HG03457 (cell line): ENCODE measurements at regions not wholly inside any gene's neighbourhood (a gene's known extent, or its start where the extent isn't known, plus 50 kb on each side); places are given as distances from the start of the nearest gene placed in this dataset.
"Not testable (repeated sequence)": the region's sequence is repeated elsewhere in the genome, so short reads cannot be mapped to it uniquely, and the experiment has no call there.

Experiments used
- ATAC-seq: cut with Tn5 transposase; IDR thresholded peaks from one replicate; pipeline ENCODE4 v1.9.1; 2021; ENCODE audit warnings: moderate number of reproducible peaks; ENCODE audit not compliant: unreplicated experiment

GRCh38 chr12:25384038-25384892, 133.5 kb upstream of the KRAS start:
- ATAC-seq = no peak

- ATAC-seq = no peak
Observed at GRCh38 chr12:25382311-25383106, 131.8 kb upstream of the KRAS start.

GRCh38 chr12:25377469-25378177, 126.9 kb upstream of the KRAS start:
- no peak for ATAC-seq

- ATAC-seq = no peak
Observed at GRCh38 chr12:25376985-25377384, 126.3 kb upstream of the KRAS start.

- no peak for ATAC-seq
Observed at GRCh38 chr12:25376407-25376806, 125.7 kb upstream of the KRAS start.

GRCh38 chr12:25372969-25373817, 122.5 kb upstream of the KRAS start:
- ATAC-seq = no peak

- ATAC-seq = no peak
Observed at GRCh38 chr12:25372002-25372401, 121.3 kb upstream of the KRAS start.

GRCh38 chr12:25368557-25368956, 117.8 kb upstream of the KRAS start:
- no peak for ATAC-seq

GRCh38 chr12:25366122-25366521, 115.4 kb upstream of the KRAS start:
- no peak for ATAC-seq

- no peak for ATAC-seq
Observed at GRCh38 chr12:25365340-25365730, 114.6 kb upstream of the KRAS start.

GRCh38 chr12:25364529-25365339, 114.0 kb upstream of the KRAS start:
- ATAC-seq = peak; percentile 63

- ATAC-seq = no peak
Observed at GRCh38 chr12:25362646-25363045, 111.9 kb upstream of the KRAS start.

GRCh38 chr12:25361511-25361910, 110.8 kb upstream of the KRAS start:
- no peak for ATAC-seq

- no peak for ATAC-seq
Observed at GRCh38 chr12:25357595-25357994, 106.9 kb upstream of the KRAS start.

GRCh38 chr12:25352942-25353341, 102.2 kb upstream of the KRAS start:
- not testable (repeated sequence) for ATAC-seq

- ATAC-seq = no peak
Observed at GRCh38 chr12:25352083-25352918, 101.6 kb upstream of the KRAS start.

- no peak for ATAC-seq
Observed at GRCh38 chr12:25348593-25348895, 97.8 kb upstream of the KRAS start.

- ATAC-seq = no peak
Observed at GRCh38 chr12:25347716-25348592, 97.2 kb upstream of the KRAS start.
